H9 (cell line): ENCODE measurements at regions not wholly inside any gene's neighbourhood (a gene's known extent, or its start where the extent isn't known, plus 50 kb on each side); places are given as distances from the start of the nearest gene placed in this dataset.

Experiments used
- DNase-seq: peaks from one replicate; pipeline ENCODE4 v3.0.0-alpha.2; 2017
- H2AFZ ChIP-seq: one replicate; pipeline ENCODE4 v1.6.1; 2013; ENCODE audit warnings: mild to moderate bottlenecking, low read length, control low read depth, moderate library complexity
- H2AK5ac ChIP-seq: 2 replicates; pipeline ENCODE4 v1.6.1; 2013; ENCODE audit warnings: low read length, control low read depth, mixed read lengths; ENCODE audit not compliant: insufficient read length
- H2BK120ac ChIP-seq: one replicate; pipeline ENCODE4 v1.6.1; 2013; ENCODE audit warnings: low read depth, mild to moderate bottlenecking, low read length, control low read depth, inconsistent platforms; ENCODE audit not compliant: poor library complexity, severe bottlenecking
- H2BK12ac ChIP-seq: 2 replicates; pipeline ENCODE4 v1.6.1; 2013; ENCODE audit warnings: low read length, control low read depth, mixed read lengths, low read depth; ENCODE audit not compliant: insufficient read length
- H2BK15ac ChIP-seq: 2 replicates; pipeline ENCODE4 v1.6.1; 2013; ENCODE audit warnings: low read depth, low read length, control low read depth
- H2BK20ac ChIP-seq: one replicate; pipeline ENCODE4 v1.6.1; 2013; ENCODE audit warnings: low read depth, mild to moderate bottlenecking, low read length, control low read depth, inconsistent platforms; ENCODE audit not compliant: poor library complexity, severe bottlenecking
- H2BK5ac ChIP-seq: 2 replicates; pipeline ENCODE4 v1.6.1; 2013; ENCODE audit warnings: low read length, control low read depth, mixed read lengths; ENCODE audit not compliant: insufficient read length
- H3K14ac ChIP-seq: 2 replicates; pipeline ENCODE4 v1.6.1; 2013; ENCODE audit warnings: low read length, control low read depth; ENCODE audit not compliant: insufficient read depth
- H3K18ac ChIP-seq: 2 replicates; pipeline ENCODE4 v1.6.1; 2013; ENCODE audit warnings: low read depth, mild to moderate bottlenecking, mixed read lengths, low read length, control low read depth; ENCODE audit not compliant: insufficient read length
- H3K23ac ChIP-seq: 2 replicates; pipeline ENCODE4 v1.6.1; 2013; ENCODE audit warnings: low read length, control low read depth, mixed read lengths, low read depth; ENCODE audit not compliant: insufficient read length
- H3K23me2 ChIP-seq: 2 replicates; pipeline ENCODE4 v1.6.1; 2013; ENCODE audit warnings: low read depth, mild to moderate bottlenecking, mixed read lengths, low read length, control low read depth; ENCODE audit not compliant: insufficient read length, poor library complexity, severe bottlenecking
- H3K27ac ChIP-seq: 2 replicates; pipeline ENCODE4 v1.5.1; 2013; ENCODE audit warnings: low read length, control low read depth, mixed read lengths, low read depth; ENCODE audit not compliant: insufficient read length
- H3K27me3 ChIP-seq: 2 replicates; pipeline ENCODE4 v1.6.1; 2013; ENCODE audit warnings: low read length, control low read depth, inconsistent platforms; ENCODE audit not compliant: insufficient read depth
- H3K4ac ChIP-seq: 2 replicates; pipeline ENCODE4 v1.6.1; 2013; ENCODE audit warnings: low read depth, mild to moderate bottlenecking, control low read depth, inconsistent platforms, low read length, moderate library complexity
- H3K4me1 ChIP-seq: 2 replicates; pipeline ENCODE4 v1.6.1; 2013; ENCODE audit warnings: low read length, control low read depth, inconsistent platforms; ENCODE audit not compliant: insufficient read depth
- H3K4me2 ChIP-seq: 2 replicates; pipeline ENCODE4 v1.6.1; 2013; ENCODE audit warnings: low read length, control low read depth, mixed read lengths; ENCODE audit not compliant: insufficient read length, insufficient read depth
- H3K56ac ChIP-seq: 2 replicates; pipeline ENCODE4 v1.6.1; 2013; ENCODE audit warnings: low read depth, mild to moderate bottlenecking, mixed read lengths, low read length, control low read depth; ENCODE audit not compliant: insufficient read length
- H3K79me1 ChIP-seq: 2 replicates; pipeline ENCODE4 v1.6.1; 2013; ENCODE audit warnings: low read depth, mild to moderate bottlenecking, moderate library complexity, low read length, control low read depth, inconsistent platforms; ENCODE audit not compliant: insufficient read depth, poor library complexity, severe bottlenecking
- H3K79me2 ChIP-seq: 2 replicates; pipeline ENCODE4 v1.6.1; 2013; ENCODE audit warnings: low read length, control low read depth, inconsistent platforms; ENCODE audit not compliant: insufficient read depth
- H3K9ac ChIP-seq: 2 replicates; pipeline ENCODE4 v1.6.1; 2013; ENCODE audit warnings: low read length, control low read depth, mixed read lengths; ENCODE audit not compliant: insufficient read length; ENCODE audit errors: extremely low read depth
- H3K9me3 ChIP-seq: one replicate; pipeline ENCODE4 v1.6.1; 2013; ENCODE audit warnings: low read depth, low read length, inconsistent platforms; ENCODE audit not compliant: control insufficient read depth
- H3T11ph ChIP-seq: one replicate; pipeline ENCODE4 v1.6.1; 2013; ENCODE audit warnings: mild to moderate bottlenecking, low read length, control low read depth, inconsistent platforms
- H4K20me1 ChIP-seq: one replicate; pipeline ENCODE4 v1.6.1; 2013; ENCODE audit not compliant: control insufficient read depth, insufficient read length, insufficient read depth
- H4K5ac ChIP-seq: 2 replicates; pipeline ENCODE4 v1.6.1; 2013; ENCODE audit warnings: low read depth, mild to moderate bottlenecking, mixed read lengths, low read length, control low read depth; ENCODE audit not compliant: insufficient read length
- H4K8ac ChIP-seq: replicated peaks from 2 replicates; pipeline ENCODE4 v1.6.1; 2013; ENCODE audit warnings: low read length, control low read depth, mixed read lengths, low read depth; ENCODE audit not compliant: insufficient read length
- H4K91ac ChIP-seq: 2 replicates; pipeline ENCODE4 v1.6.1; 2013; ENCODE audit warnings: low read depth, mild to moderate bottlenecking, moderate library complexity, mixed read lengths, low read length, control low read depth; ENCODE audit not compliant: insufficient read length
- H3K27ac Mint-ChIP-seq, 3 experiments: 2 replicates in 2 of 3; 3 replicates in 1 of 3; pipeline ENCODE4 v1.8.0; 2020 to 2021; ENCODE audit warnings: mixed read lengths in 3 of 3, mild to moderate bottlenecking in 1 of 3, moderate library complexity in 1 of 3
- H3K27me3 Mint-ChIP-seq: 2 replicates; pipeline ENCODE4 v1.8.0; 2021; ENCODE audit warnings: low read depth, mild to moderate bottlenecking, moderate library complexity, mixed read lengths
- H3K36me3 Mint-ChIP-seq, 3 experiments: 2 replicates in 2 of 3; 3 replicates in 1 of 3; pipeline ENCODE4 v1.8.0; 2020 to 2021; ENCODE audit warnings: low read depth in 3 of 3, mixed read lengths in 3 of 3; ENCODE audit not compliant: insufficient read depth in 1 of 3
- H3K4me1 Mint-ChIP-seq, 2 experiments: 2 replicates each; pipeline ENCODE4 v1.8.0; 2020; ENCODE audit warnings: mixed read lengths in 2 of 2
- H3K4me3 Mint-ChIP-seq, 2 experiments: 2 replicates in 1 of 2; 3 replicates in 1 of 2; pipeline ENCODE4 v1.8.0; 2020 to 2021; ENCODE audit warnings: mild to moderate bottlenecking in 2 of 2, mixed read lengths in 2 of 2, moderate library complexity in 1 of 2
- H3K9me3 Mint-ChIP-seq, 2 experiments: 2 replicates in 1 of 2; 3 replicates in 1 of 2; pipeline ENCODE4 v1.8.0; 2020; ENCODE audit warnings: mild to moderate bottlenecking in 2 of 2, mixed read lengths in 2 of 2, moderate library complexity in 1 of 2
- CTCF ChIP-seq: fragments of 200-600 bp; sonication (generic); conservative IDR thresholded peaks from 3 replicates; pipeline ENCODE4 v1.8.0; 2021; ENCODE audit warnings: antibody characterized with exemption, mild to moderate bottlenecking
- WGBS: extraction: QIAGEN DNeasy Blood & Tissue Kit; methylation state at CpG from one replicate; pipeline ENCODE4 v1.1.7; 2013; ENCODE audit warnings: missing lambda C conversion rate, low lambda C conversion rate, mixed read lengths; ENCODE audit not compliant: insufficient read length; ENCODE audit errors: extremely low coverage; 5-methylcytosine and 5-hydroxymethylcytosine counted together

- peak; percentile 97 for TF ChIP-seq CTCF
- H3K79me1 ChIP-seq: no peaks in the 10 kb centered on the region
- peaks cover 3% of the 10 kb centered on the region for H4K20me1 ChIP-seq
- no peaks in the 10 kb centered on the region for H3K9me3 ChIP-seq
- no peak overlapping the region for H3K18ac ChIP-seq
- Mint-ChIP-seq H3K36me3 (no peaks in the 10 kb centered on the region), H3K27ac (no peak overlapping the region), H3K4me1 (peaks cover 2 to 7% of the 10 kb centered on the region in 2 experiments; a peak in 1 of 4 replicates), H3K4me3 (0 out of 5 replicates have a peak overlapping the region, but pooled peaks of 1 of the 2 experiments have one; percentile 32), H3K9me3 (no peaks in the 10 kb centered on the region; a peak in 1 of 5 replicates), H3K27me3 (peaks cover 10% of the 10 kb centered on the region)
- H4K8ac ChIP-seq: no peak overlapping the region
- H3K27me3 ChIP-seq: no peaks in the 10 kb centered on the region
- H3K4ac ChIP-seq: no peak overlapping the region
- H3T11ph ChIP-seq: no peak overlapping the region
- no peak overlapping the region for H2BK12ac ChIP-seq
- H2BK5ac ChIP-seq: no peak overlapping the region
- no peak overlapping the region for H3K9ac ChIP-seq
- no peak overlapping the region for H3K4me2 ChIP-seq
- no peak overlapping the region for H3K23ac ChIP-seq
- no peaks in the 10 kb centered on the region for H3K4me1 ChIP-seq
- H2BK120ac ChIP-seq: no peak overlapping the region
- H3K27ac ChIP-seq: no peak overlapping the region
- H4K91ac ChIP-seq: no peak overlapping the region
- no peak overlapping the region for H3K14ac ChIP-seq
- H3K56ac ChIP-seq: no peak overlapping the region
- peak; percentile 67 for DNase-seq
- WGBS: no CpG with 5 or more reads among the region's 26 CpGs
- H4K5ac ChIP-seq: no peak overlapping the region
- H2AFZ ChIP-seq: no peak overlapping the region
- H2BK20ac ChIP-seq: no peak overlapping the region
- H3K79me2 ChIP-seq: no peaks in the 10 kb centered on the region
- no peak overlapping the region for H2AK5ac ChIP-seq
- no peaks in the 10 kb centered on the region for H3K23me2 ChIP-seq
- no peak overlapping the region for H2BK15ac ChIP-seq
Measured at GRCh38 chr20:43389839-43390626, 67.7 kb upstream of the SRSF6 start.
